Activated CD4-positive, alpha-beta T cell treated with anti-CD3 and anti-CD28 coated beads for 36 hours (primary cell): ENCODE measurements at regions not wholly inside any gene's neighbourhood (a gene's known extent, or its start where the extent isn't known, plus 50 kb on each side); places are given as distances from the start of the nearest gene placed in this dataset.
A peak's percentile ranks its signal among the peaks of the same experiment; 100 is the strongest.

Source experiments
- ATAC-seq: fragments of 200-7000 bp; cut with Tn5 transposase; one replicate; pipeline ENCODE4 v1.10.0; 2021; ENCODE audit warnings: mild to moderate bottlenecking, moderate library complexity
- CTCF ChIA-PET: fragments of 350-600 bp; sonication (Branson Sonifier 250); formaldehyde crosslinking; loops from one replicate; lab custom pipeline; 2021; ENCODE audit warnings: antibody characterized with exemption; lab: Charles Lee
- POLR2A ChIA-PET: fragments of 350-600 bp; sonication (Branson Sonifier 250); formaldehyde crosslinking; loops from one replicate; lab custom pipeline; 2021; ENCODE audit warnings: antibody characterized with exemption, inconsistent platforms; lab: Charles Lee
- DNase-seq: peaks from one replicate; pipeline ENCODE4 v3.0.0-alpha.2; 2020
- H3K27ac Mint-ChIP-seq: one replicate; pipeline ENCODE4 v1.8.0; 2021; ENCODE audit warnings: mixed read lengths
- H3K27me3 Mint-ChIP-seq: one replicate; pipeline ENCODE4 v1.8.0; 2021; ENCODE audit warnings: mixed read lengths
- H3K36me3 Mint-ChIP-seq: one replicate; pipeline ENCODE4 v1.8.0; 2021; ENCODE audit warnings: low read depth, mixed read lengths
- H3K4me1 Mint-ChIP-seq: one replicate; pipeline ENCODE4 v1.8.0; 2021; ENCODE audit warnings: mixed read lengths
- H3K4me3 Mint-ChIP-seq: one replicate; pipeline ENCODE4 v1.8.0; 2021; ENCODE audit warnings: mild to moderate bottlenecking, moderate library complexity, mixed read lengths
- H3K9me3 Mint-ChIP-seq: one replicate; pipeline ENCODE4 v1.8.0; 2021; ENCODE audit warnings: low read depth, mixed read lengths
- intact Hi-C, 2 experiments: fragments of 100-400 bp; cut with DNase I in 1 of 2; cut with micrococcal nuclease in 1 of 2; formaldehyde crosslinking; loops; one replicate each; pipeline versions ENCODE4 v1.14.2 to v1.15.1; 2022 to 2024; cut with DNase I, micrococcal nuclease

- Mint-ChIP-seq H3K27me3 (no peaks in the 10 kb centered on the region), H3K9me3 (peaks cover 5% of the 10 kb centered on the region), H3K27ac (no peak overlapping the region), H3K4me1 (no peaks in the 10 kb centered on the region), H3K36me3 (no peaks in the 10 kb centered on the region), H3K4me3 (no peak overlapping the region)
- ATAC-seq = no peak
- ChIA-PET CTCF (no interaction called here), POLR2A (no interaction called here)
- no peak for DNase-seq
- intact Hi-C loops = no loop called here
Observed at GRCh38 chr3:75129101-75129500, 514.6 kb upstream of the CNTN3 start.

- no peak for ATAC-seq
- Mint-ChIP-seq H3K27me3 (no peaks in the 10 kb centered on the region), H3K27ac (no peak overlapping the region), H3K9me3 (peaks cover 6% of the 10 kb centered on the region), H3K4me1 (no peaks in the 10 kb centered on the region), H3K4me3 (no peak overlapping the region), H3K36me3 (no peaks in the 10 kb centered on the region)
- CTCF ChIA-PET = interaction anchor here (0.8 kb wide), 1 partner anchor 9 kb away, joined by 4 read pairs; no protein-coding TSS in a partner anchor
- intact Hi-C loops = no loop called here
- no peak for DNase-seq
- POLR2A ChIA-PET = no interaction called here
Observed at GRCh38 chr3:75136100-75136897, 521.8 kb upstream of the CNTN3 start.

GRCh38 chr3:75138345-75138744, 523.9 kb upstream of the CNTN3 start:
- peaks cover 4% of the 10 kb centered on the region for H3K9me3 Mint-ChIP-seq

GRCh38 chr3:75140904-75141615, 523.1 kb upstream of the FRG2C start:
- intact Hi-C loops = no loop called here
- H3K27me3 Mint-ChIP-seq = no peaks in the 10 kb centered on the region
- ATAC-seq (no peak), DNase-seq (no peak)
- no peaks in the 10 kb centered on the region for H3K4me1 Mint-ChIP-seq
- H3K9me3 Mint-ChIP-seq = peaks cover 1% of the 10 kb centered on the region
- H3K4me3 Mint-ChIP-seq = no peak overlapping the region
- CTCF ChIA-PET = no interaction called here
- no peak overlapping the region for H3K27ac Mint-ChIP-seq
- POLR2A ChIA-PET = no interaction called here
- no peaks in the 10 kb centered on the region for H3K36me3 Mint-ChIP-seq

More at GRCh38 chr3:75138345-75138744, 523.9 kb upstream of the CNTN3 start:
- intact Hi-C loops = no loop called here
- DNase-seq (no peak), ATAC-seq (no peak)
- Mint-ChIP-seq H3K4me1 (no peaks in the 10 kb centered on the region), H3K4me3 (no peak overlapping the region), H3K27me3 (no peaks in the 10 kb centered on the region), H3K27ac (no peak overlapping the region), H3K36me3 (no peaks in the 10 kb centered on the region)
- ChIA-PET POLR2A (no interaction called here), CTCF (no interaction called here)

- ChIA-PET POLR2A (no interaction called here), CTCF (interaction anchor here (1.6 kb wide), 1 partner anchor 15 kb away, joined by 4 read pairs; no protein-coding TSS in a partner anchor)
- Mint-ChIP-seq H3K4me3 (no peak overlapping the region), H3K4me1 (no peaks in the 10 kb centered on the region), H3K9me3 (peaks cover 1% of the 10 kb centered on the region), H3K36me3 (no peaks in the 10 kb centered on the region), H3K27me3 (no peaks in the 10 kb centered on the region), H3K27ac (no peak overlapping the region)
- no peak for ATAC-seq
- no peak for DNase-seq
- intact Hi-C loops = no loop called here
Observed at GRCh38 chr3:75144406-75144805, 519.7 kb upstream of the FRG2C start.

GRCh38 chr3:75171630-75172230, 492.4 kb upstream of the FRG2C start:
- H3K27me3 Mint-ChIP-seq = peaks cover 3% of the 10 kb centered on the region
- no peaks in the 10 kb centered on the region for H3K36me3 Mint-ChIP-seq
- ATAC-seq (no peak), DNase-seq (no peak)
- no peaks in the 10 kb centered on the region for H3K4me1 Mint-ChIP-seq
- POLR2A ChIA-PET = no interaction called here
- intact Hi-C loops = loop anchor here in 1 of 2 experiments (2.0 to 5.0 kb wide), 2 partner anchors 905 to 1664 kb away; no protein-coding TSS in a partner anchor
- CTCF ChIA-PET = interaction anchor here (0.7 to 1.7 kb wide), 2 partner anchors 20 to 23 kb away, joined by 3 to 5 read pairs; no protein-coding TSS in a partner anchor
- H3K9me3 Mint-ChIP-seq = no peaks in the 10 kb centered on the region
- no peak overlapping the region for H3K27ac Mint-ChIP-seq
- H3K4me3 Mint-ChIP-seq = no peak overlapping the region

- CTCF ChIA-PET = interaction anchor here (0.7 kb wide), 1 partner anchor 12 kb away, joined by 3 read pairs; no protein-coding TSS in a partner anchor
- Mint-ChIP-seq H3K9me3 (no peaks in the 10 kb centered on the region), H3K4me1 (no peaks in the 10 kb centered on the region), H3K36me3 (no peaks in the 10 kb centered on the region), H3K27ac (no peak overlapping the region), H3K4me3 (no peak overlapping the region), H3K27me3 (peaks cover 8% of the 10 kb centered on the region)
- POLR2A ChIA-PET = no interaction called here
- no peak for DNase-seq
- no peak for ATAC-seq
- intact Hi-C loops = no loop called here
Observed at GRCh38 chr3:75176937-75177336, 487.2 kb upstream of the FRG2C start.

- Mint-ChIP-seq H3K4me1 (no peaks in the 10 kb centered on the region), H3K27me3 (peaks cover 5% of the 10 kb centered on the region), H3K4me3 (no peak overlapping the region), H3K27ac (no peak overlapping the region), H3K9me3 (no peaks in the 10 kb centered on the region), H3K36me3 (no peaks in the 10 kb centered on the region)
- ATAC-seq = no peak
- DNase-seq = no peak
- intact Hi-C loops = no loop called here
- ChIA-PET CTCF (interaction anchor here (1.8 kb wide), 1 partner anchor 11 kb away, joined by 7 read pairs; no protein-coding TSS in a partner anchor), POLR2A (no interaction called here)
Observed at GRCh38 chr3:75180235-75180944, 483.7 kb upstream of the FRG2C start.

- intact Hi-C loops = no loop called here
- no peak for DNase-seq
- Mint-ChIP-seq H3K27ac (no peak overlapping the region), H3K27me3 (peaks cover 5% of the 10 kb centered on the region), H3K9me3 (no peaks in the 10 kb centered on the region), H3K4me1 (no peaks in the 10 kb centered on the region), H3K36me3 (no peaks in the 10 kb centered on the region), H3K4me3 (no peak overlapping the region)
- ATAC-seq = no peak
- POLR2A ChIA-PET = no interaction called here
- CTCF ChIA-PET = interaction anchor here (1.8 kb wide), 1 partner anchor 11 kb away, joined by 7 read pairs; no protein-coding TSS in a partner anchor
Observed at GRCh38 chr3:75180945-75181298, 483.2 kb upstream of the FRG2C start.

- ATAC-seq = no peak
- peaks cover 8% of the 10 kb centered on the region for H3K27me3 Mint-ChIP-seq
- no peaks in the 10 kb centered on the region for H3K36me3 Mint-ChIP-seq
- intact Hi-C loops = no loop called here
- ChIA-PET CTCF (interaction anchor here (0.6 kb wide), 1 partner anchor 12 kb away, joined by 3 read pairs; no protein-coding TSS in a partner anchor), POLR2A (no interaction called here)
- H3K4me3 Mint-ChIP-seq = no peak overlapping the region
- no peak overlapping the region for H3K27ac Mint-ChIP-seq
- DNase-seq = no peak
- no peaks in the 10 kb centered on the region for H3K4me1 Mint-ChIP-seq
- H3K9me3 Mint-ChIP-seq = no peaks in the 10 kb centered on the region
Observed at GRCh38 chr3:75188962-75189361, 475.2 kb upstream of the FRG2C start.

GRCh38 chr3:75192146-75192616, 471.9 kb upstream of the FRG2C start:
- Mint-ChIP-seq H3K4me1 (no peaks in the 10 kb centered on the region), H3K4me3 (no peak overlapping the region), H3K27me3 (peaks cover 10% of the 10 kb centered on the region), H3K9me3 (no peaks in the 10 kb centered on the region), H3K27ac (no peak overlapping the region), H3K36me3 (no peaks in the 10 kb centered on the region)
- CTCF ChIA-PET = interaction anchor here (0.7 to 1.9 kb wide), 12 partner anchors 10 to 469 kb away, joined by 3 to 7 read pairs (median 3); no protein-coding TSS in a partner anchor
- intact Hi-C loops = loop anchor here (1.0 to 5.0 kb wide), 3 partner anchors 237 to 450 kb away; no protein-coding TSS in a partner anchor
- no peak for ATAC-seq
- POLR2A ChIA-PET = no interaction called here
- peak; percentile 71 for DNase-seq
